IMR-90 (cell line): ENCODE measurements at regions not wholly inside any gene's neighbourhood (a gene's known extent, or its start where the extent isn't known, plus 50 kb on each side); places are given as distances from the start of the nearest gene placed in this dataset.

Source experiments
- ATAC-seq: fragments of 200-7000 bp; cut with Tn5 transposase; 2 replicates; pipeline ENCODE4 v1.9.1; 2020; ENCODE audit warnings: low read depth, mild to moderate bottlenecking, moderate library complexity
- BruUV-seq: library from RNA; stranded (reverse); fragments of 400-500 nt; replicated peaks from 2 replicates; lab custom pipeline; 2021; lab: Mats Ljungman, UMichigan
- CTCF ChIA-PET: fragments of 300-600 bp; formaldehyde crosslinking; extraction: SDS; loops from one replicate; lab custom pipeline; 2021; ENCODE audit warnings: antibody characterized with exemption; lab: Yijun Ruan, JAX
- POLR2A ChIA-PET: fragments of 300-600 bp; sonication (Branson Sonifier 250); formaldehyde crosslinking; loops from one replicate; lab custom pipeline; 2022; ENCODE audit warnings: antibody characterized with exemption; ENCODE audit not compliant: unreplicated experiment; lab: Charles Lee
- DNase-seq: peaks from one replicate; pipeline ENCODE4 v3.0.0; 2013
- H2AFZ ChIP-seq: replicated peaks from 2 replicates; pipeline ENCODE3; 2013; ENCODE audit warnings: low read length, mild to moderate bottlenecking; ENCODE audit not compliant: poor library complexity
- H2AK5ac ChIP-seq: 2 replicates; pipeline ENCODE4 v1.6.1; 2013; ENCODE audit warnings: low read depth, low read length, inconsistent platforms
- H2AK9ac ChIP-seq: replicated peaks from 2 replicates; pipeline ENCODE3; 2013; ENCODE audit warnings: mild to moderate bottlenecking, low read depth, low read length, moderate library complexity; ENCODE audit not compliant: poor library complexity
- H2BK120ac ChIP-seq: 2 replicates; pipeline ENCODE4 v1.6.1; 2013; ENCODE audit warnings: low read depth, low read length, inconsistent platforms
- H2BK15ac ChIP-seq: 3 replicates; pipeline ENCODE4 v1.6.1; 2013; ENCODE audit warnings: low read depth, low read length, inconsistent platforms
- H2BK20ac ChIP-seq: 2 replicates; pipeline ENCODE4 v1.6.1; 2013; ENCODE audit warnings: low read depth, mild to moderate bottlenecking, inconsistent platforms, low read length, moderate library complexity
- H2BK5ac ChIP-seq: 2 replicates; pipeline ENCODE4 v1.6.1; 2013; ENCODE audit warnings: mild to moderate bottlenecking, low read depth, low read length, inconsistent platforms; ENCODE audit not compliant: poor library complexity, severe bottlenecking
- H3K14ac ChIP-seq: replicated peaks from 2 replicates; pipeline ENCODE4 v1.6.1; 2013; ENCODE audit warnings: low read depth, low read length, inconsistent platforms
- H3K18ac ChIP-seq: 2 replicates; pipeline ENCODE4 v1.6.1; 2013; ENCODE audit warnings: low read depth, low read length, control low read depth
- H3K23ac ChIP-seq: 2 replicates; pipeline ENCODE4 v1.6.1; 2013; ENCODE audit warnings: low read depth, low read length, inconsistent platforms
- H3K27ac ChIP-seq: 2 replicates; pipeline ENCODE4 v1.5.1; 2013; ENCODE audit warnings: mild to moderate bottlenecking, control low read depth, low read length; ENCODE audit not compliant: insufficient read depth
- H3K27me3 ChIP-seq: 2 replicates; pipeline ENCODE4 v1.6.1; 2013; ENCODE audit warnings: low read length; ENCODE audit not compliant: control insufficient read depth, insufficient read depth
- H3K36me3 ChIP-seq: 2 replicates; pipeline ENCODE4 v1.6.1; 2013; ENCODE audit warnings: low read length, mixed read lengths; ENCODE audit not compliant: control insufficient read depth, insufficient read depth
- H3K4ac ChIP-seq: 2 replicates; pipeline ENCODE4 v1.6.1; 2013; ENCODE audit warnings: low read depth, low read length, inconsistent platforms
- H3K4me1 ChIP-seq: 2 replicates; pipeline ENCODE4 v1.6.1; 2013; ENCODE audit warnings: low read length, mixed read lengths; ENCODE audit not compliant: control insufficient read depth, insufficient read depth
- H3K4me2 ChIP-seq: 2 replicates; pipeline ENCODE4 v1.6.1; 2013; ENCODE audit warnings: low read depth, mild to moderate bottlenecking, control low read depth, low read length, moderate library complexity
- H3K4me3 ChIP-seq: 2 replicates; pipeline ENCODE4 v1.5.1; 2013; ENCODE audit warnings: low read depth, mild to moderate bottlenecking, control low read depth, low read length, moderate library complexity; ENCODE audit not compliant: insufficient read depth
- H3K56ac ChIP-seq: 2 replicates; pipeline ENCODE4 v1.6.1; 2013; ENCODE audit warnings: low read length, inconsistent platforms; ENCODE audit not compliant: insufficient read depth; ENCODE audit errors: extremely low read depth
- H3K79me1 ChIP-seq, 2 experiments: 2 replicates each; pipeline ENCODE4 v1.6.1; 2013; ENCODE audit warnings: low read length in 2 of 2, inconsistent platforms in 1 of 2, low read depth in 1 of 2
- H3K9ac ChIP-seq: 2 replicates; pipeline ENCODE4 v1.6.1; 2013; ENCODE audit warnings: low read depth, low read length, control low read depth
- H3K9me1 ChIP-seq: 2 replicates; pipeline ENCODE4 v1.6.1; 2013; ENCODE audit warnings: low read length, inconsistent platforms; ENCODE audit not compliant: insufficient read depth
- H3K9me3 ChIP-seq: 2 replicates; pipeline ENCODE4 v1.6.1; 2013; ENCODE audit warnings: low read length; ENCODE audit not compliant: control insufficient read depth, insufficient read depth
- H4K20me1 ChIP-seq: 2 replicates; pipeline ENCODE4 v1.6.1; 2013; ENCODE audit warnings: low read length, inconsistent platforms; ENCODE audit not compliant: insufficient read depth
- H4K5ac ChIP-seq: 2 replicates; pipeline ENCODE4 v1.6.1; 2013; ENCODE audit warnings: mild to moderate bottlenecking, low read depth, low read length, control low read depth
- H4K8ac ChIP-seq, 2 experiments: 2 replicates each; pipeline ENCODE4 v1.6.1; 2013; ENCODE audit warnings: low read depth in 2 of 2, low read length in 2 of 2, control low read depth in 1 of 2, inconsistent platforms in 1 of 2
- H4K91ac ChIP-seq: 2 replicates; pipeline ENCODE4 v1.6.1; 2013; ENCODE audit warnings: low read depth, low read length, inconsistent platforms; ENCODE audit not compliant: insufficient read depth
- BHLHE40 ChIP-seq: fragments of 150-350 bp; IDR thresholded peaks from 2 replicates; pipeline ENCODE4 v1.6.1; 2016; ENCODE audit warnings: mild to moderate bottlenecking, low read depth, low read length
- CEBPB ChIP-seq: IDR thresholded peaks from 2 replicates; pipeline ENCODE4 v1.6.1; 2012; ENCODE audit warnings: low read depth, low read length, improper control_type of control experiment
- CTCF ChIP-seq: conservative IDR thresholded peaks from 2 replicates; pipeline ENCODE4 v1.5.1; 2012; ENCODE audit warnings: mild to moderate bottlenecking, low read depth, low read length, improper control_type of control experiment
- RCOR1 ChIP-seq: IDR thresholded peaks from 2 replicates; pipeline ENCODE4 v1.6.1; 2012; ENCODE audit warnings: mild to moderate bottlenecking, low read length, improper control_type of control experiment; ENCODE audit not compliant: insufficient replicate concordance
- dilution Hi-C: fragments of 300-500 bp; cut with HindIII; formaldehyde crosslinking; loops from one replicate; pipeline ENCODE4 v1.14.3; 2018; ENCODE audit warnings: low sequenced_read_pairs; ENCODE audit not compliant: unreplicated experiment
- in situ Hi-C: fragments of 300-500 bp; cut with MboI; formaldehyde crosslinking; loops from 3 replicates; pipeline ENCODE4 v1.14.3; 2019; ENCODE audit warnings: low sequenced_read_pairs, inconsistent platforms, mixed read lengths
- intact Hi-C: fragments of 100-400 bp; cut with micrococcal nuclease; formaldehyde crosslinking; loops from 2 replicates; pipeline ENCODE4 v1.10.0; 2022

GRCh38 chrX:40908857-40909475 is 173.6 kb upstream of the MED14 start:
- intact Hi-C loops: no loop called here
- H3K27ac ChIP-seq: no peak overlapping the region
- no peak overlapping the region for H2AK9ac ChIP-seq
- ATAC-seq (peak; percentile 37; the same call in 1 of the 2 replicates), DNase-seq (peak; percentile 73)
- H3K9ac ChIP-seq: no peak overlapping the region
- no peaks in the 10 kb centered on the region for H3K79me1 ChIP-seq
- H3K4me3 ChIP-seq: no peak overlapping the region
- H3K14ac ChIP-seq: no peak overlapping the region
- no peaks in the 10 kb centered on the region for H3K9me1 ChIP-seq
- H2AK5ac ChIP-seq: no peak overlapping the region
- no peak overlapping the region for H4K5ac ChIP-seq
- dilution Hi-C loops: no loop called here
- peak overlapping the region; percentile 67; the same call in 1 of the 2 replicates for H3K4ac ChIP-seq
- peak overlapping the region; percentile 71 for H2BK120ac ChIP-seq
- BruUV-seq: no TSS peak
- H2BK20ac ChIP-seq: peak overlapping the region; percentile 73
- peak overlapping the region; percentile 34 for H2BK5ac ChIP-seq
- no peak overlapping the region; the same call in 1 of the 2 replicates for H3K18ac ChIP-seq
- in situ Hi-C loops: no loop called here
- H4K20me1 ChIP-seq: no peaks in the 10 kb centered on the region
- ChIA-PET POLR2A (no interaction called here), CTCF (no interaction called here)
- no peak overlapping the region for H2AFZ ChIP-seq
- H2BK15ac ChIP-seq: no peak overlapping the region
- H3K27me3 ChIP-seq: peaks cover 5% of the 10 kb centered on the region
- H3K56ac ChIP-seq: no peak overlapping the region
- H3K36me3 ChIP-seq: no peaks in the 10 kb centered on the region
- peak overlapping the region; percentile 36; the same call in 1 of the 2 replicates for H4K91ac ChIP-seq
- peak overlapping the region; percentile 45; the same call in 1 of the 2 replicates for H3K4me2 ChIP-seq
- peak; percentile 27; the same call in 1 of the 2 replicates for TF ChIP-seq CEBPB
- TF ChIP-seq RCOR1: no peak
- TF ChIP-seq CTCF: no peak
- no peak for TF ChIP-seq BHLHE40
- H3K4me1 ChIP-seq: peaks cover 3% of the 10 kb centered on the region; the same call in 1 of the 2 replicates
- no peaks in the 10 kb centered on the region for H3K9me3 ChIP-seq
- peak overlapping the region in 1 of 2 experiments; percentile 42; a peak in 2 of 4 replicates for H4K8ac ChIP-seq
- H3K23ac ChIP-seq: no peak overlapping the region
